PC-3 (cell line): ENCODE measurements at regions not wholly inside any gene's neighbourhood (a gene's known extent, or its start where the extent isn't known, plus 50 kb on each side); places are given as distances from the start of the nearest gene placed in this dataset.

Experiments
- CTCF ChIP-seq: fragments of 300-600 bp; sonication (generic); conservative IDR thresholded peaks from 2 replicates; pipeline ENCODE4 v1.5.1; 2017; ENCODE audit warnings: antibody characterized with exemption, low read depth, mild to moderate bottlenecking, low read length
- EZH2 ChIP-seq: fragments of 300-600 bp; sonication (generic); IDR thresholded peaks from one replicate; pipeline ENCODE4 v1.6.1; 2017; ENCODE audit warnings: antibody characterized with exemption, mild to moderate bottlenecking, low read length; ENCODE audit not compliant: unreplicated experiment

- no peak for TF ChIP-seq CTCF
- no peak for TF ChIP-seq EZH2
Observed at GRCh38 chr9:8241201-8241600, 441.6 kb upstream of the DMAC1 start.
